Breast epithelium (tissue), 4 donors: ENCODE measurements at regions not wholly inside any gene's neighbourhood (a gene's known extent, or its start where the extent isn't known, plus 50 kb on each side); places are given as distances from the start of the nearest gene placed in this dataset.
A peak's percentile ranks its signal among the peaks of the same experiment; 100 is the strongest.

Experiments used
- DNase-seq, 2 donors: peaks; one replicate each; pipeline ENCODE4 v3.0.0-alpha.2; 2019; ENCODE audit warnings: low spot score in 2 of 2
- H3K27ac ChIP-seq, 2 donors: fragments of 200-600 bp; sonication (generic) in 1 of 2; one replicate each; pipeline ENCODE4 v1.5.1; 2016 to 2019; ENCODE audit warnings: mild to moderate bottlenecking in 1 of 2
- H3K27me3 ChIP-seq, 2 donors: fragments of 200-600 bp; sonication (generic) in 1 of 2; one replicate each; pipeline versions ENCODE4 v1.5.1 to v1.6.0; 2017 to 2019; ENCODE audit warnings: control low read depth in 1 of 2, mild to moderate bottlenecking in 1 of 2
- H3K36me3 ChIP-seq: fragments of 200-600 bp; one replicate; pipeline ENCODE4 v1.5.1; 2019
- H3K4me1 ChIP-seq, 2 donors: fragments of 200-600 bp; sonication (generic); one replicate each; pipeline ENCODE4 v1.5.1; 2016 to 2019; ENCODE audit warnings: control low read depth in 1 of 2
- H3K4me3 ChIP-seq, 3 donors: fragments of 200-600 bp; sonication (generic); 1 replicate in 2 of 3; 2 replicates in 1 of 3; pipeline ENCODE4 v1.5.1; 2016 to 2019; ENCODE audit warnings: mild to moderate bottlenecking in 3 of 3, moderate library complexity in 2 of 3
- H3K9me3 ChIP-seq, 2 donors: fragments of 200-600 bp; sonication (generic) in 1 of 2; one replicate each; pipeline ENCODE4 v1.5.1; 2016 to 2019; ENCODE audit warnings: control low read depth in 1 of 2
- POLR2A ChIP-seq: fragments of 450-650 bp; IDR thresholded peaks from one replicate; pipeline ENCODE4 v1.6.1; 2016; ENCODE audit warnings: antibody characterized with exemption, mild to moderate bottlenecking, moderate library complexity
- POLR2AphosphoS5 ChIP-seq, 3 donors: sonication (generic); formaldehyde crosslinking; IDR thresholded peaks; one replicate each; pipeline ENCODE4 v1.6.1; 2017; ENCODE audit warnings: antibody characterized with exemption in 3 of 3
- intact Hi-C: fragments of 100-400 bp; cut with DNase I; formaldehyde crosslinking; loops from one replicate; pipeline ENCODE4 v1.15.1; 2023; ENCODE audit warnings: low total_unique reads
- TF ChIP-seq, protein P1 (sequence below), 3 donors: fragments of 450-650 bp; IDR thresholded peaks; one replicate each; pipeline ENCODE4 v1.5.1; 2016 to 2017; ENCODE audit warnings: antibody characterized with exemption in 3 of 3, mild to moderate bottlenecking in 3 of 3, moderate library complexity in 3 of 3

DNA sequence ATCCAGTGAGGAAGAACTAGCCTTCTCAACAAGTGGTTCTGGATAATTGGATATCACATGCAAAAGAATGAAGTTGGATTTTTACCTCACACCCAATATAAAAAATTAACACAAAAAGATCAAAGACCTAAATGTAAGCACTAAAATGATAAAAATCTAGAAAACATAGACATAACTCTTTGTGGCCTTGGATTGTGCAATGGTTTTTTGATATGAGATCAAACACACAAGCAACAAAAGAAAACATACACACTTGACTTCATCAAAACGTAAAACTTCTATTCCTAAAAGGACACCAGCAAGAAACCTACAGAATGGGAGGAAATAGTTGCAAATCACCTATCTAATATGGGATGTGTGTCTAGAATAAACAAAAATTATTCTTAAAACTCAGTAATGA is 54.1 kb upstream of the NFE2L2 start:
- no peaks in the 10 kb centered on the region for H3K9me3 ChIP-seq
- no peak overlapping the region for H3K27ac ChIP-seq
- no peak overlapping the region for H3K4me3 ChIP-seq
- intact Hi-C loops: no loop called here
- no peaks in the 10 kb centered on the region for H3K27me3 ChIP-seq
- no peak for DNase-seq
- no peaks in the 10 kb centered on the region for H3K36me3 ChIP-seq
- TF ChIP-seq POLR2AphosphoS5 (IDR thresholded peaks at IDR 0.05) (no peak), POLR2A (no peak)
- TF ChIP-seq, protein P1, sequence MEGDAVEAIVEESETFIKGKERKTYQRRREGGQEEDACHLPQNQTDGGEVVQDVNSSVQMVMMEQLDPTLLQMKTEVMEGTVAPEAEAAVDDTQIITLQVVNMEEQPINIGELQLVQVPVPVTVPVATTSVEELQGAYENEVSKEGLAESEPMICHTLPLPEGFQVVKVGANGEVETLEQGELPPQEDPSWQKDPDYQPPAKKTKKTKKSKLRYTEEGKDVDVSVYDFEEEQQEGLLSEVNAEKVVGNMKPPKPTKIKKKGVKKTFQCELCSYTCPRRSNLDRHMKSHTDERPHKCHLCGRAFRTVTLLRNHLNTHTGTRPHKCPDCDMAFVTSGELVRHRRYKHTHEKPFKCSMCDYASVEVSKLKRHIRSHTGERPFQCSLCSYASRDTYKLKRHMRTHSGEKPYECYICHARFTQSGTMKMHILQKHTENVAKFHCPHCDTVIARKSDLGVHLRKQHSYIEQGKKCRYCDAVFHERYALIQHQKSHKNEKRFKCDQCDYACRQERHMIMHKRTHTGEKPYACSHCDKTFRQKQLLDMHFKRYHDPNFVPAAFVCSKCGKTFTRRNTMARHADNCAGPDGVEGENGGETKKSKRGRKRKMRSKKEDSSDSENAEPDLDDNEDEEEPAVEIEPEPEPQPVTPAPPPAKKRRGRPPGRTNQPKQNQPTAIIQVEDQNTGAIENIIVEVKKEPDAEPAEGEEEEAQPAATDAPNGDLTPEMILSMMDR (IDR thresholded peaks at IDR 0.05): no peak
- H3K4me1 ChIP-seq: no peaks in the 10 kb centered on the region

DNA sequence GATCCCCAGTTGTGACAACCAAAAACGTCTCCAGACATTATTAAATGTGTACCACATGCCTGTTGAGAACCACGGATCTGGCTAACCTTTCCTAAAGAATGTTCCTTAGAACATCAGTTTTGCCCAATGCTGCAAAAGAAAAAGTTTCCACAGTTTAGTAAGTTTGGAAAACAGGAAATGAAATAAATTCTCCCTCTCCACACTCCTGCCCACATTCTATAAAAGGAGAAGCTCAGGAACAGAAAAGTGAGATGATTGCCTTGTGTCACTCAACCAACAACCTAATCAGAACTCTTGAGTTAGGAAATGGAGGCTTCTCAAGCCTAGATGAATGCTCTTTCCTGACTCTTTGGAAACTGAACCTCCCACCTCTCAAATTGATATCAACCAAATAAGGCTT is 56.1 kb upstream of the NFE2L2 start:
- TF ChIP-seq POLR2AphosphoS5 (IDR thresholded peaks at IDR 0.05) (no peak), POLR2A (no peak)
- TF ChIP-seq, protein P1 (IDR thresholded peaks at IDR 0.05): no peak
- Histone ChIP-seq H3K36me3 (no peaks in the 10 kb centered on the region), H3K4me1 (no peaks in the 10 kb centered on the region), H3K4me3 (no peak overlapping the region), H3K27me3 (no peaks in the 10 kb centered on the region), H3K9me3 (no peaks in the 10 kb centered on the region), H3K27ac (no peak overlapping the region)
- intact Hi-C loops: no loop called here
- no peak for DNase-seq

DNA sequence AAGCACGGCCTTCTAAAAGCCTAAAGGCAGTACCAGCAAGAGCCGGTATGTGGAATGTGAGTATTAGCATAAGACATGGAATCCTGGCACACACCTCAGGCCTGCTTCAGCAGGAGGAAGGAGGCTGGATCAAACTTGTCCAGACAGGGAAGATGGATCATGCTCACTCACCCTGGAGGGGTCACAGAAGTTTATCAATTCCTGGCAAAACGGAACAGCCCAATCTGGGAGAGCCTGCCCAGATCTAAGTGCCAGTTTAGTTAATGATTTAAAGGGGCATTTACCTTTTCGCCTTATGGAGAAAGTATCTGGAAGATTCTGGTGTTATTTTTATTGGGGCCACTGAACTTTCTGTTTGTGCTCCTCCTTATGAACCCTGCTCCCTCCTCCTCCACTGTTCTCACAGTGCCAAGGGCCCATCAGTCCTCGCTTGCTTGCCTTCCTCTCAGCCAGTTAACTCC is 58.3 kb upstream of the NFE2L2 start:
- H3K27me3 ChIP-seq: no peaks in the 10 kb centered on the region
- intact Hi-C loops: loop anchor here (1.0 kb wide), 1 partner anchor 32 kb away; no protein-coding TSS in a partner anchor
- H3K9me3 ChIP-seq: no peaks in the 10 kb centered on the region
- no peak overlapping the region for H3K4me3 ChIP-seq
- TF ChIP-seq, protein P1 (IDR thresholded peaks at IDR 0.05): no peak
- no peak for TF ChIP-seq POLR2A
- no peak for TF ChIP-seq POLR2AphosphoS5 (IDR thresholded peaks at IDR 0.05)
- H3K27ac ChIP-seq: peak overlapping the region; percentile 51 to 53
- no peaks in the 10 kb centered on the region for H3K4me1 ChIP-seq
- DNase-seq: peak in 1 of 2 donors; percentile 79
- no peaks in the 10 kb centered on the region for H3K36me3 ChIP-seq

DNA sequence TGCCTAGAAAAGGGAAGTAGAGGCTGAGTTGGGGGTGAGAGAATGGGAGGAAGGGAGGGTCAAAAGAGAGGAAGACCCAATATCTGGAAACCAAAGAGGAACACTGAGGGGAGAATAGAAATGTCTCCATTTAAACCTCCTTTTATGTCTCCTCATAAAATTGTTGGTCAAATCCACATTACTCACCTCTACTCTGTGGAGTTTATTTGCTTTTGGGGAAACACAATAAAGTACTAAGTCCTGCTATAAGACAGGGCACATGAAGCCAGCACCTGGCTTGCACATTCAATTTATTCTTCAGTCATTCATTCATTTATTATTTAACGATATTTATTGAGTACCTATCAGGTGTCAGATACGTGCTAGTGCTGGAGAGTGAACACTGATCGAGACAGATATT is 60.3 kb upstream of the NFE2L2 start:
- Histone ChIP-seq H3K4me3 (no peak overlapping the region), H3K9me3 (no peaks in the 10 kb centered on the region), H3K27ac (peak overlapping the region; percentile 50 to 66), H3K27me3 (no peaks in the 10 kb centered on the region), H3K4me1 (no peaks in the 10 kb centered on the region), H3K36me3 (no peaks in the 10 kb centered on the region)
- TF ChIP-seq POLR2AphosphoS5 (IDR thresholded peaks at IDR 0.05) (no peak), POLR2A (no peak)
- TF ChIP-seq, protein P1 (IDR thresholded peaks at IDR 0.05): no peak
- no peak for DNase-seq
- intact Hi-C loops: no loop called here

DNA sequence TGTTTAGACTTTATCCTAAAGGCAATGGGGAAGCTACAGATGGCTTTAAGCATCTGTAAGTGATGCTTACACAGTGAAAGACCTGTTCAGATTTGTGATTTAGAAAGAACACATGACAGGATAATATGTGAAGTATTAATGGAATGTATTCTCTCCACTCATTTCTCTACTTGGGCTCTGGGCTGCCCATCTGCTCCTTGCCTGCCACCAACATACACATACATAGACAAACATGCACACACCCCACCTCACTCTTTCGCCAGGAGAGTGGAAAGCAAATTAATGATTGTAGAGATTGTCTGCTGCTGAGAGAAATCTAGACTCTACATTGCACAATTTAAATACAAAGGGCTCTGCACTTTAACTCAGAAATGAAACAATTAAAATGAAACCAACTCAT is 61.0 kb upstream of the NFE2L2 start:
- intact Hi-C loops: no loop called here
- TF ChIP-seq, protein P1 (IDR thresholded peaks at IDR 0.05): no peak
- TF ChIP-seq POLR2AphosphoS5 (IDR thresholded peaks at IDR 0.05) (peak in 1 of 3 donors; percentile 28), POLR2A (no peak)
- Histone ChIP-seq H3K36me3 (no peaks in the 10 kb centered on the region), H3K4me1 (no peaks in the 10 kb centered on the region), H3K4me3 (no peak overlapping the region), H3K27me3 (no peaks in the 10 kb centered on the region), H3K27ac (peak overlapping the region; percentile 66 to 74), H3K9me3 (no peaks in the 10 kb centered on the region)
- peak in 1 of 2 donors; percentile 59 for DNase-seq
